GM13976 (cell line): ENCODE measurements at regions not wholly inside any gene's neighbourhood (a gene's known extent, or its start where the extent isn't known, plus 50 kb on each side); places are given as distances from the start of the nearest gene placed in this dataset.

Experiments used
- DNase-seq: peaks from one replicate; pipeline ENCODE4 v3.0.0; 2012; ENCODE audit warnings: low spot score
- in situ Hi-C: fragments of 300-500 bp; cut with MboI; formaldehyde crosslinking; loops from one replicate; pipeline ENCODE4 v1.12.0; 2022; ENCODE audit warnings: low sequenced_read_pairs, mixed read lengths, inconsistent platforms; ENCODE audit not compliant: unreplicated experiment
- TF ChIP-seq, protein P1 (sequence below): IDR thresholded peaks from 2 replicates; pipeline ENCODE4 v1.5.1; 2012; ENCODE audit warnings: borderline replicate concordance, mild to moderate bottlenecking; ENCODE audit not compliant: insufficient read depth; ENCODE audit errors: extremely low read depth, missing control alignments, control extremely low read depth

DNA sequence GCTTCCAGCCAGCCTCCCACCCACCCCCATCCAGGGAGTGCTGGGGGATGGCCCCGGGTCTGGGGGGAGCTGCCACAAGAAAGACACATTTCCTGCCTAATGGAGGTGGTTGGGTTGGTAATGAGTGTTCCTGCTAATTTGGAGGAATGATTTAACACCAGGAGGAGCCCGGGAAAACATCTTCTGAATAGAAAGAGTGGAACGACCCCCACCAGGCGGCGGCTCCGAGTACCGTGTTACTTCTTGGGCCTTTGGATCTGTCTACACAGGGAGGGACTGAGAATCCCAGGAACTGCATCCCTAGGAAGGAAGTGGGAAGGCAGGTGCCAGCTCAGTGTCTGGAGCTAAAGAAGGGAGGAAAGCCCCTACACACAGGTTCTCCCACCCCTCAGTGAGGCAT is 64.6 kb downstream of the TSPAN17 start:
- TF ChIP-seq, protein P1, sequence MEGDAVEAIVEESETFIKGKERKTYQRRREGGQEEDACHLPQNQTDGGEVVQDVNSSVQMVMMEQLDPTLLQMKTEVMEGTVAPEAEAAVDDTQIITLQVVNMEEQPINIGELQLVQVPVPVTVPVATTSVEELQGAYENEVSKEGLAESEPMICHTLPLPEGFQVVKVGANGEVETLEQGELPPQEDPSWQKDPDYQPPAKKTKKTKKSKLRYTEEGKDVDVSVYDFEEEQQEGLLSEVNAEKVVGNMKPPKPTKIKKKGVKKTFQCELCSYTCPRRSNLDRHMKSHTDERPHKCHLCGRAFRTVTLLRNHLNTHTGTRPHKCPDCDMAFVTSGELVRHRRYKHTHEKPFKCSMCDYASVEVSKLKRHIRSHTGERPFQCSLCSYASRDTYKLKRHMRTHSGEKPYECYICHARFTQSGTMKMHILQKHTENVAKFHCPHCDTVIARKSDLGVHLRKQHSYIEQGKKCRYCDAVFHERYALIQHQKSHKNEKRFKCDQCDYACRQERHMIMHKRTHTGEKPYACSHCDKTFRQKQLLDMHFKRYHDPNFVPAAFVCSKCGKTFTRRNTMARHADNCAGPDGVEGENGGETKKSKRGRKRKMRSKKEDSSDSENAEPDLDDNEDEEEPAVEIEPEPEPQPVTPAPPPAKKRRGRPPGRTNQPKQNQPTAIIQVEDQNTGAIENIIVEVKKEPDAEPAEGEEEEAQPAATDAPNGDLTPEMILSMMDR = no peak
- in situ Hi-C loops = no loop called here
- no peak for DNase-seq

DNA sequence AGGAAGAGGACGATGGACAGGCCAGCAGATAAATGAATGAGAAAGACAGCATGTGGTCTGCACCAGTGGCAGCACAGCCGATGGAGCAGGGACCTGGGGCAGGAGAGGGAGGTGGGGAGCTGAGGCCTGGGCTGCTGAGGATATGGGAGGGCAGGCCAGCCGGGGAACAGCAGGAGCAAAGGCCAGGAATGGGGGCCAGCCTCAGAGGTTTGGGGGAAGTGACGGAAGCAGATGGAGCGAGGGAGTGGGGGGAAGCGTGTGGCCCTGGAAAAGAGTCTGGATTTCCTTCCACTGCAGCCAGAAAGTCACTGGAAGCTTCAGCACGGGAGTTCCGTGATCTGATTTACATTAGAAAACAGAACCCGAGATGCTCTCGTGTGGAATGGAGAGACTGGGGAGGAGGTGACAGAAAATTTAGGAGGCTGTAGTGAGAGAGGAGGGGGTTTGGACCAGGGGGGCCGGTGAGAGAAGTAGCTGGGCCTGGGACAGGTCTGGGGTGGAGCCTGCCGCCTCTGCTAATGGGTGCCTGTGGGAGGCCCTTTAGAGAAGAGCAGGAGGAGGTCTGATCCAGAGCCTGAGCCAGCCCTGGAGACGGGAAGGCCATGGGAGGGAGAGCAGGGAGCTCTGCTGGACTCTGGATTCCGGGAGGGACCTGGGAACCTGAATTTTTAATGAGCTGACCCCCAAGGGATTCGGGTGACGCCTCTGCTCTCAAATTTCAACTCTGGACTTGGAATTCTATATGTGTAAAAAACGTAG is 65.4 kb downstream of the TSPAN17 start:
- DNase-seq = no peak
- TF ChIP-seq, protein P1 = no peak
- in situ Hi-C loops = no loop called here

DNA sequence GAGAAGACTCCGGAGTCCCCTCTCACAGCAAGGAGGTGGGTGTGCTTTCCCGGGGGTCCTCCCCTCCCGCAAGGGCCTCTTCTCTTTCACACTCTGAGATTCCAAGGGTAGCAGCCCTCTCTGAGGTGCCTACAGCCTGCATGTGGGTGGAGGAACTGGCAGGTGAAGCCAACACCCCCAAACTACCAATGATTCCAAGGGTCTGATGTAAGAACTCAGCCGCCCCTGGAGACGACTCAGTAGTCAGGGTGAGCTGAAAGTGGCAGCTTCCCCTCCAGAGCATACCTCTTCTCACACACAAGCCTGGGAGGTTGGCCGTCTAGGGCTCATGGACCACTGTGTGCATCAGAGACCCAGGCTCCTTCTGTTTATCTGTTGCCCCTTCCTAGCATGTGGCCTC is 66.1 kb downstream of the TSPAN17 start:
- in situ Hi-C loops = no loop called here
- no peak for DNase-seq
- TF ChIP-seq, protein P1 = no peak

DNA sequence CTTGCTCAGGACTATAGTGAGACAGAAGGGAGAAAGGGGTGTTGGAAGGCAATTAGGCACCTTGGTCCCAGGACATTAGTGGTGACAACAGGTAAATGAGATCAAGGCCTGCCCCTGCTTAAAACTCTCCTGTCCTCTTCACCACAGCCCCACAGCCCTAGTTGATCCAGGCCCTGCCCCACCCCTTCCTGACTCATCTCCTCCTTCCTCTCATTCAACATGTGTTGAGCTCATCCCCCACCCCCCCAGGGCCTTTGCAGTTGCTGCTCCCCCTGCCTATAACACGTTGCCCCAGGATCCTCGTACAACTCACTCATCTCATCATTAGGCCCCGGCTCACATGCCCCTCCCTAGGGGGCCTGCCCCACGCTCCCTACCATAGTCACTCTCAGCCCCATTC is 66.8 kb downstream of the TSPAN17 start:
- TF ChIP-seq, protein P1 = no peak
- in situ Hi-C loops = no loop called here
- no peak for DNase-seq

DNA sequence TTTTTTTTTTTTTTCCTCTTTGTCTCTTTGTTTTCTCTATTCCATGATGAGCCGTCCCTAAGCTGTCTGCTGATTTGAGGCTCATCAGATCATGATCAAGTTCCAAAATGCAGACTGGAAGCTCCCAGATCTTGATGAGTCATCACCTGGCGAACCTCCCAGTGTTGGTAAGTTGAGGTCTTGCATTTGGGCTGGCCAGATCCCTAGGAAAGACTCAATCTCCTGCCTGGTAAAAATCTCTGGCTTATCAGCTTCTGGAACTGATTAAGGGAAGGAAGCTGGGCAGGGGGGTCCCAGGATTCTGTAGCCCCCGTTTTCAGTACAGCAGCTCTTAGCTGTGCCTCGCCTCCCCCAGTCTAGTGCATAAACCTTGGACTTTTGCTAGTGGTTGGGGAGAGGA is 69.0 kb downstream of the TSPAN17 start:
- DNase-seq = no peak
- in situ Hi-C loops = no loop called here
- TF ChIP-seq, protein P1 = no peak

DNA sequence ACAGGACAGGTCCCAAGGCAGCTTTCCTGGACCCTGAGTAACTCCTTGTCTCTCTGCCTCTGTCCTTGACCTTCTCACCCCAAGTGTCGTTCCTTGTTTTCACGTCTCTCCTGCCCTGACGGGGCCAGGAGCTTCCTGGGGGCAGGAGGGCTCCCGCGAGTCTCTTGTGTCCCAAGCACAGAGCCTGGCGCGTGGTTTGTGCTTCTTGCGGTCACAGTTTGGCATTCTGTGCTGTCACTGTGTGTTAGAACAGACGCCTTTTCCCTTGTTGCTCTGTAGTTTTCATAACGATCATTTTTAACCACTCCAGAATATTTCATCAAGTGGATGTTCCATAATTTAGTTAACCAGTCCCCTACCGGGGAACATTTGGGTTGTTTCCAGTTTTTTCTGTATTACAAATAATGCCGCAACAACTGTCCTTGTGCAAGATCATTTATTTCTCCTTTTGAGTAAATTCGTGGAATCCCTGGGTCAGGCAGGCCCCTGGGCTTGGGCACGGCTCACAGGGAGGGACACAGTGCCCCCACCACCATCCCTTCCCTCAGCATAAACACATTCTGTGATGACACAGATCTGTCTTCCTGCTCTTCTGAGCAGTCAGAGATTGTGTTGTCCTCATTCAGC is 71.9 kb downstream of the TSPAN17 start:
- TF ChIP-seq, protein P1 = no peak
- no peak for DNase-seq
- in situ Hi-C loops = no loop called here

DNA sequence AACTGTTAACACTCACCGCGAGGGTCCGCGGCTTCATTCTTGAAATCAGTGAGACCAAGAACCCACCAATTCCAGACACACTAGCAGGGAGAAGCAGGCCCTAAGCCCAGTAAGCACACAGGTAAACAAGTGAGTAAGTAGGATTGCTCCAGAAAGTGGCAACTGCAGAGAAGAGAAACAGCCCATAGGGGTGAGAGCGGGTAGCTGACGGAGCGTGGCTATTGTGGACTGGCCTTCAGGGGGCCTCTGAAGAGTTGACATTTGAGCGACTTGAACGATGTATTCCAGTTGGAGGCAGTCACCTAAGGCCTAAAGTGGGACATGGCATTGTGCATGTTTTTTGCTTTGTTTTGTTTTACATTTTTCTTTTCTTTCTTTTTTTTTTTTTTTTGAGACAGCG is 74.2 kb downstream of the TSPAN17 start:
- no peak for DNase-seq
- in situ Hi-C loops = no loop called here
- TF ChIP-seq, protein P1 = no peak
